Right ventricle myocardium inferior (tissue), 1 donor: ENCODE measurements at regions not wholly inside any gene's neighbourhood (a gene's known extent, or its start where the extent isn't known, plus 50 kb on each side); places are given as distances from the start of the nearest gene placed in this dataset.
A peak's percentile ranks its signal among the peaks of the same experiment; 100 is the strongest.
"Not testable (repeated sequence)": the region's sequence is repeated elsewhere in the genome, so short reads cannot be mapped to it uniquely, and the experiment has no call there.

Experiments
- ATAC-seq: fragments of 200-7000 bp; cut with Tn5 transposase; one replicate; pipeline ENCODE4 v1.9.1; 2020; ENCODE audit warnings: mild to moderate bottlenecking, moderate library complexity
- DNase-seq: peaks from one replicate; pipeline ENCODE4 v3.0.0; 2021; ENCODE audit errors: missing footprints
- intact Hi-C: fragments of 100-400 bp; cut with DNase I; formaldehyde crosslinking; loops from one replicate; pipeline ENCODE4 v1.11.0; 2022
- donor health status: DM: no; HTN: yes; CAD: no; lungs with severe emphysema.

- intact Hi-C loops = no loop called here
- no peak for DNase-seq
- no peak for ATAC-seq
Observed at GRCh38 chr13:23067129-23067528, 113.7 kb upstream of the SGCG start.

- ATAC-seq (no peak), DNase-seq (no peak)
- intact Hi-C loops = no loop called here
Observed at GRCh38 chr13:23069566-23069965, 111.2 kb upstream of the SGCG start.

- DNase-seq (no peak), ATAC-seq (peak; percentile 71)
- intact Hi-C loops = no loop called here
Observed at GRCh38 chr13:23074075-23074828, 106.5 kb upstream of the SGCG start.

- intact Hi-C loops = no loop called here
- ATAC-seq = no peak
- no peak for DNase-seq
Observed at GRCh38 chr13:23081220-23081619, 99.6 kb upstream of the SGCG start.

GRCh38 chr13:23081901-23082300 is 98.9 kb upstream of the SGCG start:
- ATAC-seq = no peak
- intact Hi-C loops = no loop called here
- DNase-seq = no peak

GRCh38 chr13:23086968-23087623 is 93.7 kb upstream of the SGCG start:
- ATAC-seq (no peak), DNase-seq (no peak)
- intact Hi-C loops = no loop called here

GRCh38 chr13:23087880-23088279 is 92.9 kb upstream of the SGCG start:
- intact Hi-C loops = no loop called here
- no peak for ATAC-seq
- DNase-seq = no peak

GRCh38 chr13:23098161-23098907 is 82.4 kb upstream of the SGCG start:
- intact Hi-C loops = no loop called here
- no peak for ATAC-seq
- no peak for DNase-seq

- intact Hi-C loops = no loop called here
- ATAC-seq (no peak), DNase-seq (no peak)
Observed at GRCh38 chr13:23105051-23105450, 75.7 kb upstream of the SGCG start.

- no peak for DNase-seq
- ATAC-seq = no peak
- intact Hi-C loops = no loop called here
Observed at GRCh38 chr13:23107665-23108064, 73.1 kb upstream of the SGCG start.

- ATAC-seq (no peak), DNase-seq (no peak)
- intact Hi-C loops = no loop called here
Observed at GRCh38 chr13:23119131-23119530, 61.6 kb upstream of the SGCG start.

- DNase-seq, intact Hi-C loops, ATAC-seq: not testable (repeated sequence)
Observed at GRCh38 chr13:23127540-23127939, 53.2 kb upstream of the SGCG start.

GRCh38 chr13:23129331-23129730 is 51.4 kb upstream of the SGCG start:
- intact Hi-C loops = no loop called here
- ATAC-seq = no peak
- no peak for DNase-seq
